ENCODE measurements at regions not wholly inside any gene's neighbourhood (a gene's known extent, or its start where the extent isn't known, plus 50 kb on each side); places are given as distances from the start of the nearest gene placed in this dataset.

DNA sequence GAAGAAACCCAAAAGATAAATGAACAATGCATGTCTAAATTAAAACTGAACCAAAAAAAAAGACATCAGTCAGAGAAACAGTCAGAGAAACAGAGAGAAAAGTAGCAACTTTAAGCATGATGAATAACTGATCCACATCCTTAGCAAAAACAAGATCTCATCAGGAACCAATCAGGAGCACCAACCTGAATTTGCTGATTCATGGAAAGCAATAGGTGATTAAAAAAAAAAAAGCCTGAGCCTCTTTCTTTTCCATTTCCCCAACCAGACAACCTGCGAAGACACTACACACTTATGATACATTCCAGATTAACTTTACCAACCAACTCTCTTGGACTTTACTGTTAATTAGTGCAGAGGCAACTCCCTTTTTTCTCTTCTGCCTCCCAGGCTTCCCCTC, 112.7 kb upstream of the TAS2R1 start:
- no peak overlapping the region for H3K9ac ChIP-seq
- no peak overlapping the region for H3K27ac ChIP-seq
- H3K79me2 ChIP-seq (ENCODE audit: low read depth), result no peaks in the 10 kb centered on the region
- no peaks in the 10 kb centered on the region for H3K4me1 Mint-ChIP-seq
- TF ChIP-seq EZH2phosphoT487 (IDR thresholded peaks at IDR 0.05), result no peak
- TF ChIP-seq EZH2 (IDR thresholded peaks at IDR 0.05), result no peak
- TF ChIP-seq, protein P1, sequence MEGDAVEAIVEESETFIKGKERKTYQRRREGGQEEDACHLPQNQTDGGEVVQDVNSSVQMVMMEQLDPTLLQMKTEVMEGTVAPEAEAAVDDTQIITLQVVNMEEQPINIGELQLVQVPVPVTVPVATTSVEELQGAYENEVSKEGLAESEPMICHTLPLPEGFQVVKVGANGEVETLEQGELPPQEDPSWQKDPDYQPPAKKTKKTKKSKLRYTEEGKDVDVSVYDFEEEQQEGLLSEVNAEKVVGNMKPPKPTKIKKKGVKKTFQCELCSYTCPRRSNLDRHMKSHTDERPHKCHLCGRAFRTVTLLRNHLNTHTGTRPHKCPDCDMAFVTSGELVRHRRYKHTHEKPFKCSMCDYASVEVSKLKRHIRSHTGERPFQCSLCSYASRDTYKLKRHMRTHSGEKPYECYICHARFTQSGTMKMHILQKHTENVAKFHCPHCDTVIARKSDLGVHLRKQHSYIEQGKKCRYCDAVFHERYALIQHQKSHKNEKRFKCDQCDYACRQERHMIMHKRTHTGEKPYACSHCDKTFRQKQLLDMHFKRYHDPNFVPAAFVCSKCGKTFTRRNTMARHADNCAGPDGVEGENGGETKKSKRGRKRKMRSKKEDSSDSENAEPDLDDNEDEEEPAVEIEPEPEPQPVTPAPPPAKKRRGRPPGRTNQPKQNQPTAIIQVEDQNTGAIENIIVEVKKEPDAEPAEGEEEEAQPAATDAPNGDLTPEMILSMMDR (IDR thresholded peaks at IDR 0.05), result no peak
- no peak overlapping the region for H3K4me3 ChIP-seq
- no peak overlapping the region for H3K4me3 Mint-ChIP-seq
- no peak overlapping the region for H3K4me2 ChIP-seq
- no peaks in the 10 kb centered on the region for H3K4me1 ChIP-seq
- H3K27me3 Mint-ChIP-seq (ENCODE audit: insufficient read depth, low read depth), result no peaks in the 10 kb centered on the region
- H4K20me1 ChIP-seq (ENCODE audit: low read depth), result no peaks in the 10 kb centered on the region
- H3K27ac Mint-ChIP-seq, result no peak overlapping the region
- H3K9me3 ChIP-seq (ENCODE audit: low read depth), result no peaks in the 10 kb centered on the region
- no peak overlapping the region for H2AFZ ChIP-seq (replicated peaks)
- H3K36me3 ChIP-seq, result no peaks in the 10 kb centered on the region
- H3F3A ChIP-seq (ENCODE audit: low read depth), result no peaks in the 10 kb centered on the region
- DNase-seq (ENCODE audit: low spot score), result no peak
- H3K9me3 Mint-ChIP-seq, result peaks cover 3% of the 10 kb centered on the region
- H3K27me3 ChIP-seq, result no peaks in the 10 kb centered on the region
- H3K36me3 Mint-ChIP-seq, result no peaks in the 10 kb centered on the region

DNA sequence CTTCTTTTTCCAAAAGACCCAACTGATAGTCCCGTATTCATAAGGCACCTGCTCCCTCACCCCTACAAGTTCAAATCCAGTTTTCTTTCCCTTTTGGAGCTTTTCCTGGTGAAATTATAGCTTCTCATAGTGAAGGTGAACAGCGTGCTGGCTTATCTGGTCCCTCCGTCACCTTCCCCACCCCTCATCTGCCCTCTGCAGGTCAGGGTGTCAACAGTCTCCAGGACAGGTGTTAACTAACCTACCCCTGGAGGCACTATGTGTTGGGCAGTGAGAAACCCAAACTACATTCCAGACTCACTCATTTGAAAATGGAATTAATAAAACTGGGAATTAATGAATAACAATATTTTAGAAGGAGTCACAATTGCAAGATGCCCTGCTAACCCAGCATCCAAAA, 109.0 kb upstream of the TAS2R1 start:
- TF ChIP-seq EZH2phosphoT487 (IDR thresholded peaks at IDR 0.05) (no peak), EZH2 (IDR thresholded peaks at IDR 0.05) (no peak)
- TF ChIP-seq, protein P1 (IDR thresholded peaks at IDR 0.05), result no peak
- DNase-seq (ENCODE audit: low spot score), result no peak
- H3K4me3 ChIP-seq, result no peak overlapping the region
- H3K36me3 ChIP-seq, result no peaks in the 10 kb centered on the region
- no peak overlapping the region for H2AFZ ChIP-seq (replicated peaks)
- no peaks in the 10 kb centered on the region for H3K27me3 Mint-ChIP-seq (ENCODE audit: insufficient read depth, low read depth)
- no peaks in the 10 kb centered on the region for H3K27me3 ChIP-seq
- no peak overlapping the region for H3K4me2 ChIP-seq
- peaks cover 4% of the 10 kb centered on the region for H3K4me1 ChIP-seq
- H3K36me3 Mint-ChIP-seq, result no peaks in the 10 kb centered on the region
- no peak overlapping the region for H3K27ac Mint-ChIP-seq
- no peaks in the 10 kb centered on the region for H3K4me1 Mint-ChIP-seq
- H3F3A ChIP-seq (ENCODE audit: low read depth), result no peaks in the 10 kb centered on the region
- no peak overlapping the region for H3K27ac ChIP-seq
- H3K79me2 ChIP-seq (ENCODE audit: low read depth), result no peaks in the 10 kb centered on the region
- no peaks in the 10 kb centered on the region for H3K9me3 Mint-ChIP-seq
- H3K9ac ChIP-seq, result no peak overlapping the region
- no peaks in the 10 kb centered on the region for H3K9me3 ChIP-seq (ENCODE audit: low read depth)
- H3K4me3 Mint-ChIP-seq, result no peak overlapping the region
- H4K20me1 ChIP-seq (ENCODE audit: low read depth), result no peaks in the 10 kb centered on the region

DNA sequence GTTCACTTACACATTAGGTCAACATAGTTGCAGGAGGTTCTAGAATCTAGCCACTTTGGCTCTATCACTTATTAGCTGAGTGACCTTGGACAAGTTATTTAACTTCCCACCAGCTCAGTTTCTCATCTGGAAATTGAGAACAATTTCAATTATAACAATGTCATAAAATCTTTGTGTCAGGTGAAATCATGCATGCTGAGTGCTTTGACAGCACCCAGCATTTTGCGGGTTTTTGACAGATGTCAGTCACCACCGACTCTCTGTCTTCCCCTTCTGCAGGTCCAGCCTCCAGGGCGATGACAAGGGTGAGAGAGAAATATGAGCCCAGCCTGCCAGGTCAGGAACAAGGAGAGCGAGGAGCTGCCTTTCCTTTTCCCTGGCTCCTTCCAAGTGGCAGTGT, 107.1 kb upstream of the TAS2R1 start:
- Histone ChIP-seq H3K9ac (no peak overlapping the region), H3K27ac (no peak overlapping the region), H3K4me1 (peaks cover 12% of the 10 kb centered on the region), H4K20me1 (ENCODE audit: low read depth) (no peaks in the 10 kb centered on the region), H2AFZ (replicated peaks) (no peak overlapping the region), H3K36me3 (no peaks in the 10 kb centered on the region), H3K4me3 (no peak overlapping the region), H3K27me3 (no peaks in the 10 kb centered on the region), H3F3A (ENCODE audit: low read depth) (no peaks in the 10 kb centered on the region), H3K4me2 (no peak overlapping the region), H3K9me3 (ENCODE audit: low read depth) (no peaks in the 10 kb centered on the region), H3K79me2 (ENCODE audit: low read depth) (no peaks in the 10 kb centered on the region)
- no peaks in the 10 kb centered on the region for H3K27me3 Mint-ChIP-seq (ENCODE audit: insufficient read depth, low read depth)
- H3K4me1 Mint-ChIP-seq, result peaks cover 2% of the 10 kb centered on the region
- no peak overlapping the region for H3K27ac Mint-ChIP-seq
- no peak for DNase-seq (ENCODE audit: low spot score)
- H3K36me3 Mint-ChIP-seq, result no peaks in the 10 kb centered on the region
- no peaks in the 10 kb centered on the region for H3K9me3 Mint-ChIP-seq
- no peak overlapping the region for H3K4me3 Mint-ChIP-seq
- TF ChIP-seq, protein P1 (IDR thresholded peaks at IDR 0.05), result no peak
- TF ChIP-seq EZH2phosphoT487 (IDR thresholded peaks at IDR 0.05) (no peak), EZH2 (IDR thresholded peaks at IDR 0.05) (no peak)

Measured in neural progenitor cell (in vitro differentiated cells).